ENCODE measurements at regions not wholly inside any gene's neighbourhood (a gene's known extent, or its start where the extent isn't known, plus 50 kb on each side); places are given as distances from the start of the nearest gene placed in this dataset.

GRCh38 chr4:7132730-7133582, 59.4 kb upstream of the SORCS2 start:
- no peaks in the 10 kb centered on the region for H3K36me3 Mint-ChIP-seq
- DNase-seq (ENCODE audit: extremely low spot score, unreplicated experiment) = no peak
- peaks cover 4% of the 10 kb centered on the region for H3K9me3 Mint-ChIP-seq
- no peak overlapping the region for H3K4me3 Mint-ChIP-seq
- no peak for TF ChIP-seq CTCF (conservative IDR thresholded peaks at IDR 0.05)
- H3K27me3 Mint-ChIP-seq = no peaks in the 10 kb centered on the region
- H3K4me1 Mint-ChIP-seq (ENCODE audit: unreplicated experiment) = peaks cover 18% of the 10 kb centered on the region
- H3K27ac Mint-ChIP-seq = no peak overlapping the region

DNA sequence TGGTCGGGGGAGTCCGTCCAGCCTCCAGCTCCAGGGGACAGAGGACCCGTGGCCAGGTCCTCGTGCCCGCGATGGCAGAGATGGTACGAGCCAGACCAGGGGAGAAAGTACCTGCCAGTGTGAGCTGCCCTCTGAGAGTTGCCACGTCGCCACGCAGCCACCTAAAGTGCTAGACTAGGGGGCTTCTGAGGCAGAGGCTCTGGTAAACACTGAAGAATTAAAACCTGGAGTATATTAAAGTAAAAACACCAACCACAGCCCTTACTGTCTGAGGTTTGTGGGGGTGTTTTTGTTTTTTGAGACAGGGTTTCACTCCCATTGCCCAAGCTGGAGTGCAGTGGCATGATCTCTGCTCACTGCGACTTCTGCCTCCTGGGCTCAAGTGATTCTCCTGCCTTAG, 60.1 kb upstream of the SORCS2 start:
- TF ChIP-seq CTCF (conservative IDR thresholded peaks at IDR 0.05) = no peak
- no peak for DNase-seq (ENCODE audit: extremely low spot score, unreplicated experiment)
- H3K27ac Mint-ChIP-seq = no peak overlapping the region
- H3K4me1 Mint-ChIP-seq (ENCODE audit: unreplicated experiment) = peaks cover 23% of the 10 kb centered on the region
- peaks cover 4% of the 10 kb centered on the region for H3K9me3 Mint-ChIP-seq
- H3K4me3 Mint-ChIP-seq = no peak overlapping the region
- H3K36me3 Mint-ChIP-seq = no peaks in the 10 kb centered on the region
- H3K27me3 Mint-ChIP-seq = no peaks in the 10 kb centered on the region

- DNase-seq (ENCODE audit: extremely low spot score, unreplicated experiment) = no peak
- Mint-ChIP-seq H3K27me3 (no peaks in the 10 kb centered on the region), H3K9me3 (peaks cover 4% of the 10 kb centered on the region), H3K27ac (no peak overlapping the region), H3K36me3 (no peaks in the 10 kb centered on the region), H3K4me3 (no peak overlapping the region), H3K4me1 (ENCODE audit: unreplicated experiment) (peaks cover 21% of the 10 kb centered on the region)
- TF ChIP-seq CTCF (conservative IDR thresholded peaks at IDR 0.05) = no peak
Observed at GRCh38 chr4:7131498-7132031, 60.8 kb upstream of the SORCS2 start.

- Mint-ChIP-seq H3K4me1 (ENCODE audit: unreplicated experiment) (peaks cover 15% of the 10 kb centered on the region), H3K27me3 (no peaks in the 10 kb centered on the region)
- no peak for TF ChIP-seq CTCF (conservative IDR thresholded peaks at IDR 0.05)
Observed at GRCh38 chr4:7130621-7131211, 61.6 kb upstream of the SORCS2 start.

GRCh38 chr4:7129871-7130620, 62.2 kb upstream of the GRPEL1 start:
- no peak for DNase-seq (ENCODE audit: extremely low spot score, unreplicated experiment)
- H3K36me3 Mint-ChIP-seq = no peaks in the 10 kb centered on the region
- H3K4me3 Mint-ChIP-seq = no peak overlapping the region
- no peak overlapping the region for H3K27ac Mint-ChIP-seq
- no peak for TF ChIP-seq CTCF (conservative IDR thresholded peaks at IDR 0.05)
- H3K9me3 Mint-ChIP-seq = peaks cover 4% of the 10 kb centered on the region
- H3K27me3 Mint-ChIP-seq = no peaks in the 10 kb centered on the region
- H3K4me1 Mint-ChIP-seq (ENCODE audit: unreplicated experiment) = peaks cover 13% of the 10 kb centered on the region

More at GRCh38 chr4:7130621-7131211, 61.6 kb upstream of the SORCS2 start:
- H3K36me3 Mint-ChIP-seq = no peaks in the 10 kb centered on the region
- no peak overlapping the region for H3K4me3 Mint-ChIP-seq
- no peak for DNase-seq (ENCODE audit: extremely low spot score, unreplicated experiment)
- no peak overlapping the region for H3K27ac Mint-ChIP-seq
- H3K9me3 Mint-ChIP-seq = peaks cover 4% of the 10 kb centered on the region
